GM12878 (cell line): ENCODE measurements at regions not wholly inside any gene's neighbourhood (a gene's known extent, or its start where the extent isn't known, plus 50 kb on each side); places are given as distances from the start of the nearest gene placed in this dataset.

Source experiments
- ATAC-seq: fragments of 200-7000 bp; cut with Tn5 transposase; 3 replicates; pipeline ENCODE4 v1.9.1; 2020; ENCODE audit warnings: mild to moderate bottlenecking, moderate library complexity
- BruUV-seq: library from RNA; stranded (reverse); fragments of 400-500 nt; replicated peaks from 2 replicates; lab custom pipeline; 2021; lab: Mats Ljungman, UMichigan
- CTCF ChIA-PET: fragments of 300-600 bp; sonication (Branson Sonifier 250); formaldehyde crosslinking; extraction: SDS; loops from one replicate; lab custom pipeline; 2021; ENCODE audit warnings: inconsistent platforms; lab: Yijun Ruan, JAX
- POLR2A ChIA-PET: fragments of 350-600 bp; formaldehyde crosslinking; extraction: SDS; loops from one replicate; lab custom pipeline; 2021; ENCODE audit warnings: inconsistent platforms; lab: Charles Lee
- RAD21 ChIA-PET: fragments of 300-600 bp; sonication (Branson Sonifier 250); formaldehyde crosslinking; loops from one replicate; lab custom pipeline; 2023; ENCODE audit warnings: antibody characterized with exemption; ENCODE audit not compliant: unreplicated experiment; lab: Charles Lee
- SMC1A ChIA-PET: fragments of 300-600 bp; sonication (Branson Sonifier 250); formaldehyde crosslinking; loops from one replicate; lab custom pipeline; 2023; ENCODE audit not compliant: unreplicated experiment, uncharacterized antibody; lab: Charles Lee
- DNase-seq: peaks from one replicate; pipeline ENCODE4 v3.0.0-alpha.2; 2011; ENCODE audit warnings: low read depth, low spot score
- FAIRE-seq: peaks from 3 replicates; lab custom pipeline; 2011; peaks lifted over from hg19 to GRCh38; lab: Jason Lieb, UNC
- H2AFZ ChIP-seq: 2 replicates; pipeline ENCODE4 v1.6.0; 2011; ENCODE audit warnings: low read depth, low read length, control low read depth; ENCODE audit not compliant: control insufficient read depth
- H3K27ac ChIP-seq: 2 replicates; pipeline ENCODE4 v1.5.1; 2011; ENCODE audit warnings: control low read depth; ENCODE audit not compliant: control insufficient read depth, insufficient read depth
- H3K27me3 ChIP-seq, 2 experiments: replicated peaks in 1 of 2; 2 replicates each; pipeline versions ENCODE4 v1.6.0 to v1.6.1; 2011; ENCODE audit warnings: low read length in 1 of 2; ENCODE audit not compliant: control insufficient read depth in 2 of 2, insufficient read depth in 2 of 2
- H3K36me3 ChIP-seq, 2 experiments: 2 replicates each; pipeline ENCODE4 v1.5.1; 2011; ENCODE audit warnings: low read length in 1 of 2; ENCODE audit not compliant: control insufficient read depth in 2 of 2, insufficient read depth in 2 of 2
- H3K4me1 ChIP-seq: 2 replicates; pipeline ENCODE4 v1.6.1; 2011; ENCODE audit warnings: mild to moderate bottlenecking, low read length, moderate library complexity, mixed read lengths; ENCODE audit not compliant: control insufficient read depth, insufficient read depth
- H3K4me2 ChIP-seq: 2 replicates; pipeline ENCODE4 v1.6.0; 2011; ENCODE audit warnings: control low read depth; ENCODE audit not compliant: control insufficient read depth, insufficient read depth
- H3K4me3 ChIP-seq: fragments of 200-600 bp; sonication (generic); 2 replicates; pipeline ENCODE4 v1.5.1; 2016
- H3K79me2 ChIP-seq: 2 replicates; pipeline ENCODE4 v1.6.0; 2011; ENCODE audit warnings: low read length; ENCODE audit not compliant: control insufficient read depth, insufficient read depth
- H3K9ac ChIP-seq: 2 replicates; pipeline ENCODE4 v1.8.0; 2011; ENCODE audit warnings: low read length, control low read depth, mixed read lengths; ENCODE audit not compliant: control insufficient read depth, insufficient read depth
- H3K9me3 ChIP-seq: replicated peaks from 3 replicates; pipeline ENCODE4 v1.5.1; 2011; ENCODE audit warnings: mild to moderate bottlenecking, low read length; ENCODE audit not compliant: control insufficient read depth, insufficient read depth
- H4K20me1 ChIP-seq: 2 replicates; pipeline ENCODE4 v1.6.0; 2011; ENCODE audit not compliant: control insufficient read depth, insufficient read depth
- CEBPB ChIP-seq, 2 experiments: fragments of 150-350 bp in 1 of 2; IDR thresholded peaks; 2 replicates each; pipeline ENCODE4 v1.6.1; 2012 to 2014; ENCODE audit warnings: low read depth in 2 of 2, low read length in 2 of 2, borderline replicate concordance in 1 of 2, inconsistent platforms in 1 of 2
- MEF2B ChIP-seq: fragments of 450-650 bp; IDR thresholded peaks from 2 replicates; pipeline ENCODE4 v1.6.1; 2018; ENCODE audit warnings: mild to moderate bottlenecking, moderate library complexity; ENCODE audit not compliant: partially characterized antibody, poor library complexity, severe bottlenecking
- ZBTB11 ChIP-seq: fragments of 450-650 bp; formaldehyde crosslinking; IDR thresholded peaks from 2 replicates; pipeline ENCODE4 v1.5.0; 2022; ENCODE audit warnings: mild to moderate bottlenecking, missing genetic modification characterization
- WGBS: methylation state at CpG from one replicate; pipeline ENCODE4 v1.1.6; 2016; ENCODE audit warnings: low lambda C conversion rate; ENCODE audit not compliant: insufficient replicate concordance, insufficient coverage; ENCODE audit errors: missing lambda C conversion rate; 5-methylcytosine and 5-hydroxymethylcytosine counted together
- in situ Hi-C: fragments of 300-500 bp; cut with MboI; formaldehyde crosslinking; loops from 9 replicates; pipeline ENCODE4 v1.14.3; 2018; ENCODE audit warnings: mixed read lengths
- intact Hi-C: fragments of 100-400 bp; cut with micrococcal nuclease; formaldehyde crosslinking; loops from one replicate; pipeline ENCODE4 v1.14.2; 2022; ENCODE audit not compliant: unreplicated experiment
- TF ChIP-seq, protein P1 (sequence below): fragments of 450-650 bp; IDR thresholded peaks from 2 replicates; pipeline ENCODE4 v1.6.1; 2016; ENCODE audit warnings: mild to moderate bottlenecking
- TF ChIP-seq, protein P2 (sequence below): IDR thresholded peaks from 2 replicates; pipeline ENCODE4 v1.6.1; 2011; ENCODE audit warnings: borderline replicate concordance, low read depth, mild to moderate bottlenecking, moderate library complexity, mixed read lengths, low read length; ENCODE audit not compliant: insufficient read depth; ENCODE audit errors: extremely low read length

GRCh38 chr10:85148693-85149640, 820.6 kb downstream of the CCSER2 start (continued):
- TF ChIP-seq ZBTB11 (CRISPR knock-in tag) = no peak

DNA sequence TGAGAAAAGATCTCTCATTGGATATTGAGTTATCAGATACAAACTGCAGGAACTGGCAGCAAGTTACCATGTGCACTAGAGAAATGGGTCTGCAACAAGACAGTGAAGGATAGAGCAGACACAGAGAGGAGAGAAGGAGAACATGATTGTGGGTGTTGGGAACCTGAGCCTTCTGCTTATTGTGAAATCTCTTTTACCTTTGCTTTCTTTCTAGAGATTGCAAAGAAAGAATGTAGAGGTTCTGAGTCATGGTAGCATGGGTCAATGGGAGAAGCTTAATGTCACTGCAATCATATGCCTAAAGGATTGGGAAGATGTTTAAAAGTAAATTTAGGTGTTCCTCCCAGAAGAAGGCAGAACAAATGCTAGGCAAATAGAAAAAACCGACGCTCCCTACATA, 821.4 kb downstream of the CCSER2 start:
- H3K4me2 ChIP-seq = no peak overlapping the region
- SMC1A ChIA-PET = no interaction called here
- no peaks in the 10 kb centered on the region for H3K4me1 ChIP-seq
- FAIRE-seq = no peak
- no peaks in the 10 kb centered on the region; a peak in 1 of 4 replicates for H3K27me3 ChIP-seq
- RAD21 ChIA-PET = no interaction called here
- no peak overlapping the region for H3K4me3 ChIP-seq
- POLR2A ChIA-PET = no interaction called here
- no peak overlapping the region for H2AFZ ChIP-seq
- in situ Hi-C loops = no loop called here
- no TSS peak for BruUV-seq
- CTCF ChIA-PET = no interaction called here
- intact Hi-C loops = no loop called here
- no peak overlapping the region for H3K9ac ChIP-seq
- no peaks in the 10 kb centered on the region for H3K9me3 ChIP-seq
- H3K36me3 ChIP-seq = no peaks in the 10 kb centered on the region
- TF ChIP-seq, protein P1, sequence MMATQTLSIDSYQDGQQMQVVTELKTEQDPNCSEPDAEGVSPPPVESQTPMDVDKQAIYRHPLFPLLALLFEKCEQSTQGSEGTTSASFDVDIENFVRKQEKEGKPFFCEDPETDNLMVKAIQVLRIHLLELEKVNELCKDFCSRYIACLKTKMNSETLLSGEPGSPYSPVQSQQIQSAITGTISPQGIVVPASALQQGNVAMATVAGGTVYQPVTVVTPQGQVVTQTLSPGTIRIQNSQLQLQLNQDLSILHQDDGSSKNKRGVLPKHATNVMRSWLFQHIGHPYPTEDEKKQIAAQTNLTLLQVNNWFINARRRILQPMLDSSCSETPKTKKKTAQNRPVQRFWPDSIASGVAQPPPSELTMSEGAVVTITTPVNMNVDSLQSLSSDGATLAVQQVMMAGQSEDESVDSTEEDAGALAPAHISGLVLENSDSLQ = no peak
- TF ChIP-seq CEBPB (IDR thresholded peaks at IDR 0.05; ENCODE audit: borderline replicate concordance in 1 of 2, low read depth in 2 of 2, low read length in 2 of 2) (no peak), MEF2B (no peak)
- TF ChIP-seq, protein P2, sequence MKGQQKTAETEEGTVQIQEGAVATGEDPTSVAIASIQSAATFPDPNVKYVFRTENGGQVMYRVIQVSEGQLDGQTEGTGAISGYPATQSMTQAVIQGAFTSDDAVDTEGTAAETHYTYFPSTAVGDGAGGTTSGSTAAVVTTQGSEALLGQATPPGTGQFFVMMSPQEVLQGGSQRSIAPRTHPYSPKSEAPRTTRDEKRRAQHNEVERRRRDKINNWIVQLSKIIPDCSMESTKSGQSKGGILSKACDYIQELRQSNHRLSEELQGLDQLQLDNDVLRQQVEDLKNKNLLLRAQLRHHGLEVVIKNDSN = no peak
- DNase-seq = no peak
- no peaks in the 10 kb centered on the region for H4K20me1 ChIP-seq
- WGBS = 23% methylated on average over 2 of the region's 2 CpGs
- no peak for ATAC-seq
- H3K79me2 ChIP-seq = no peaks in the 10 kb centered on the region
- H3K27ac ChIP-seq = no peak overlapping the region
